Neural cell (in vitro differentiated cells): ENCODE measurements at regions not wholly inside any gene's neighbourhood (a gene's known extent, or its start where the extent isn't known, plus 50 kb on each side); places are given as distances from the start of the nearest gene placed in this dataset.

Source experiments
- H2AFZ ChIP-seq: fragments of 200-600, 300-800 bp; sonication (generic), shearing (Covaris generic); 2 replicates; pipeline ENCODE4 v1.6.0; 2014; ENCODE audit warnings: low read depth, mild to moderate bottlenecking, antibody characterized with exemption, low read length, moderate library complexity
- H3F3A ChIP-seq: fragments of 200-600 bp; shearing (Covaris generic); 2 replicates; pipeline ENCODE4 v1.6.1; 2016; ENCODE audit warnings: mild to moderate bottlenecking, moderate library complexity, mixed read lengths, antibody characterized with exemption, low read length; ENCODE audit not compliant: insufficient read depth, poor library complexity, severe bottlenecking
- H3K27ac ChIP-seq: fragments of 200-600, 300-800 bp; sonication (generic), shearing (Covaris generic); 2 replicates; pipeline ENCODE4 v1.5.1; 2014; ENCODE audit warnings: mild to moderate bottlenecking, low read length, moderate library complexity
- H3K27me3 ChIP-seq: fragments of 300-800, 200-600 bp; sonication (generic), shearing (Covaris generic); 2 replicates; pipeline ENCODE4 v1.6.0; 2014; ENCODE audit warnings: mild to moderate bottlenecking, low read depth, low read length, moderate library complexity; ENCODE audit not compliant: insufficient read depth
- H3K36me3 ChIP-seq: fragments of 300-800, 200-600 bp; sonication (generic), shearing (Covaris generic); 2 replicates; pipeline ENCODE4 v1.5.1; 2014; ENCODE audit warnings: mild to moderate bottlenecking, antibody characterized with exemption, low read length, moderate library complexity; ENCODE audit not compliant: insufficient read depth
- H3K4me2 ChIP-seq: fragments of 300-800, 200-600 bp; sonication (generic), shearing (Covaris generic); 2 replicates; pipeline ENCODE4 v1.6.0; 2014; ENCODE audit warnings: mild to moderate bottlenecking, low read length
- H3K4me3 ChIP-seq: fragments of 300-800, 200-600 bp; sonication (generic), shearing (Covaris generic); 2 replicates; pipeline ENCODE4 v1.5.1; 2014; ENCODE audit warnings: mild to moderate bottlenecking, low read length, moderate library complexity
- H3K79me2 ChIP-seq: fragments of 200-600 bp; shearing (Covaris generic); replicated peaks from 2 replicates; pipeline ENCODE4 v1.6.0; 2014; ENCODE audit warnings: mild to moderate bottlenecking, low read length, moderate library complexity; ENCODE audit not compliant: insufficient read depth
- H3K9ac ChIP-seq: fragments of 300-800, 200-600 bp; sonication (generic), shearing (Covaris generic); 2 replicates; pipeline ENCODE4 v1.6.1; 2016; ENCODE audit warnings: mild to moderate bottlenecking, low read length, mixed read lengths
- H3K9me2 ChIP-seq: fragments of 200-600 bp; shearing (Covaris generic); 2 replicates; pipeline ENCODE4 v1.6.1; 2016; ENCODE audit warnings: mild to moderate bottlenecking, low read length, mixed read lengths; ENCODE audit not compliant: insufficient read depth
- H3K9me3 ChIP-seq: fragments of 200-600, 300-800 bp; sonication (generic), shearing (Covaris generic); 2 replicates; pipeline ENCODE4 v1.6.1; 2016; ENCODE audit warnings: mild to moderate bottlenecking, mixed run types, low read length, moderate library complexity, mixed read lengths
- H4K20me1 ChIP-seq: fragments of 200-600 bp; shearing (Covaris generic); 2 replicates; pipeline ENCODE4 v1.6.1; 2016; ENCODE audit warnings: mild to moderate bottlenecking, mixed run types; ENCODE audit not compliant: insufficient read depth
- CTCF ChIP-seq: fragments of 450-650 bp; IDR thresholded peaks from 2 replicates; pipeline ENCODE4 v1.5.1; 2014; ENCODE audit warnings: antibody characterized with exemption, mild to moderate bottlenecking, moderate library complexity; ENCODE audit not compliant: poor library complexity, severe bottlenecking
- EP300 ChIP-seq: fragments of 450-650 bp; conservative IDR thresholded peaks from 2 replicates; pipeline ENCODE4 v1.6.1; 2014; ENCODE audit warnings: antibody characterized with exemption, mild to moderate bottlenecking, moderate library complexity; ENCODE audit not compliant: poor library complexity, severe bottlenecking
- EZH2 ChIP-seq: fragments of 200-600, 300-800 bp; shearing (Covaris generic), sonication (generic); IDR thresholded peaks from 2 replicates; pipeline ENCODE4 v1.6.1; 2014; ENCODE audit warnings: antibody characterized with exemption, low read length, borderline replicate concordance, mild to moderate bottlenecking; ENCODE audit not compliant: insufficient read depth, poor library complexity, severe bottlenecking
- MXI1 ChIP-seq: fragments of 450-650 bp; conservative IDR thresholded peaks from 2 replicates; pipeline ENCODE4 v1.6.1; 2014; ENCODE audit warnings: antibody characterized with exemption, mild to moderate bottlenecking; ENCODE audit not compliant: poor library complexity, severe bottlenecking
- POLR2AphosphoS5 ChIP-seq: IDR thresholded peaks from 2 replicates; pipeline ENCODE4 v1.6.1; 2012
- RAD21 ChIP-seq: fragments of 450-650 bp; conservative IDR thresholded peaks from 2 replicates; pipeline ENCODE4 v1.6.1; 2014; ENCODE audit warnings: antibody characterized with exemption, mild to moderate bottlenecking, moderate library complexity
- REST ChIP-seq: IDR thresholded peaks from 2 replicates; pipeline ENCODE4 v1.6.1; 2012; ENCODE audit warnings: borderline replicate concordance
- SMC3 ChIP-seq: fragments of 450-650 bp; conservative IDR thresholded peaks from 2 replicates; pipeline ENCODE4 v1.6.1; 2014; ENCODE audit warnings: antibody characterized with exemption, mild to moderate bottlenecking, moderate library complexity; ENCODE audit not compliant: poor library complexity
- TAF1 ChIP-seq: IDR thresholded peaks from 2 replicates; pipeline ENCODE4 v1.6.1; 2012; ENCODE audit warnings: low read depth

- no peaks in the 10 kb centered on the region for H4K20me1 ChIP-seq
- no peak overlapping the region for H3K27ac ChIP-seq
- no peak for TF ChIP-seq SMC3
- no peaks in the 10 kb centered on the region for H3K36me3 ChIP-seq
- H3K9ac ChIP-seq = no peak overlapping the region
- H3K9me3 ChIP-seq = no peaks in the 10 kb centered on the region
- no peak overlapping the region for H3K4me3 ChIP-seq
- H2AFZ ChIP-seq = no peak overlapping the region
- H3K4me2 ChIP-seq = no peak overlapping the region
- H3K9me2 ChIP-seq = no peaks in the 10 kb centered on the region
- H3K79me2 ChIP-seq = no peaks in the 10 kb centered on the region
- no peaks in the 10 kb centered on the region for H3K27me3 ChIP-seq
- H3F3A ChIP-seq = no peaks in the 10 kb centered on the region
Measured at GRCh38 chr3:81851176-81851575, 89.7 kb upstream of the GBE1 start.

DNA sequence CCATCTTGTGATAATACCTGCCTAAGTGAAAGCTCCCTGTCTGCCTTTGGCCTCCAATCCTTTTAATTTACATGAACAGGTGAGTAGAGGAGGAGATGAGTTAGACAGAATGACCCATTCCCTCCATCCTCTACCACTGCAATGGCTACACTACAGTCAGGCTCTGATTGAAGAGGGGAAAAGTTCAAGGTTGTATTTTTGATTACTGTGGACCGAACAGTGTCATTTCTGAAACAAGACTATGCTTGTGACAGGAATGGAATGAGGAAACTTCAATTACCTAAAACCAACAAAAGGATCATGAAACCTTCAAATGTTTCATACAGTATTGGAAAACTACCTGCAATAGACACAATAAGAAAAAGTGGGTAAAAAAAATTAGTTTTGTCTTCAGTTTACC, 85.5 kb upstream of the GBE1 start:
- no peak overlapping the region for H3K4me2 ChIP-seq
- no peaks in the 10 kb centered on the region for H3K9me2 ChIP-seq
- H3K79me2 ChIP-seq = no peaks in the 10 kb centered on the region
- no peak overlapping the region for H3K9ac ChIP-seq
- H2AFZ ChIP-seq = no peak overlapping the region
- no peaks in the 10 kb centered on the region for H3K36me3 ChIP-seq
- no peaks in the 10 kb centered on the region for H3F3A ChIP-seq
- H3K4me3 ChIP-seq = no peak overlapping the region
- TF ChIP-seq EZH2 = no peak
- TF ChIP-seq REST = no peak
- TF ChIP-seq SMC3 = no peak
- no peak for TF ChIP-seq TAF1
- TF ChIP-seq RAD21 = no peak
- TF ChIP-seq MXI1 = no peak
- TF ChIP-seq EP300 = no peak
- no peak for TF ChIP-seq POLR2AphosphoS5
- no peak for TF ChIP-seq CTCF
- no peaks in the 10 kb centered on the region for H3K9me3 ChIP-seq
- no peak overlapping the region for H3K27ac ChIP-seq
- H4K20me1 ChIP-seq = no peaks in the 10 kb centered on the region
- no peaks in the 10 kb centered on the region for H3K27me3 ChIP-seq

DNA sequence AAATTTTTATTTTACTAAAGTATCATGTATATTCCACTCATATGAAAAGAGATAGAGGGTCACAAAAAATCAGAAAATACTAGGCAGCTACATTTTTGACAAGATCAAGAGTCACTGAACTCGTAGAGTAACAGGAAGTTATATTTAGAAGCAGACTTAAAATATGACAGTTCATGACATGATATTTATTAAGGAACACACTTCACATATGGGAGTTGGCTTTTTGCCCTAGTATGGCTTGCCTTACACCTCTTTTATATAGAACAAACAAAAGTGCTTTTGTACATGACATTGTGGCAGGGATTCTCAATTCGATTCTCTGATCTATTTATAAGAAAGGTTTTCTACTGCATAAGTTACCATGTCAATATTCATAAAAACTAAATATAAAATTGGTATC, 80.1 kb upstream of the GBE1 start:
- Histone ChIP-seq H3K4me2 (no peak overlapping the region), H2AFZ (no peak overlapping the region), H3K4me3 (no peak overlapping the region), H3K9ac (no peak overlapping the region), H3K79me2 (no peaks in the 10 kb centered on the region), H4K20me1 (no peaks in the 10 kb centered on the region), H3K9me3 (no peaks in the 10 kb centered on the region), H3K27ac (no peak overlapping the region), H3F3A (no peaks in the 10 kb centered on the region), H3K36me3 (no peaks in the 10 kb centered on the region), H3K27me3 (no peaks in the 10 kb centered on the region), H3K9me2 (no peaks in the 10 kb centered on the region)
- TF ChIP-seq EZH2 (no peak), CTCF (no peak), REST (no peak), RAD21 (no peak), POLR2AphosphoS5 (no peak), EP300 (no peak), TAF1 (no peak)
